Glutamatergic neuron (in vitro differentiated cells): ENCODE measurements at regions not wholly inside any gene's neighbourhood (a gene's known extent, or its start where the extent isn't known, plus 50 kb on each side); places are given as distances from the start of the nearest gene placed in this dataset.
A peak's percentile ranks its signal among the peaks of the same experiment; 100 is the strongest.

Experiments
- DNase-seq: peaks from one replicate; pipeline ENCODE4 v3.0.0; 2022
- H3K27ac Mint-ChIP-seq: one replicate; pipeline ENCODE4 v1.8.0; 2020; ENCODE audit warnings: mild to moderate bottlenecking, mixed read lengths, inconsistent platforms; ENCODE audit not compliant: unreplicated experiment
- H3K27me3 Mint-ChIP-seq: one replicate; pipeline ENCODE4 v1.8.0; 2020; ENCODE audit warnings: mild to moderate bottlenecking, moderate library complexity, mixed read lengths, inconsistent platforms; ENCODE audit not compliant: unreplicated experiment
- H3K36me3 Mint-ChIP-seq: one replicate; pipeline ENCODE4 v1.8.0; 2020; ENCODE audit warnings: mild to moderate bottlenecking, mixed read lengths, inconsistent platforms; ENCODE audit not compliant: unreplicated experiment
- H3K4me1 Mint-ChIP-seq: one replicate; pipeline ENCODE4 v1.8.0; 2020; ENCODE audit warnings: mild to moderate bottlenecking, low read depth, mixed read lengths, inconsistent platforms; ENCODE audit not compliant: unreplicated experiment
- H3K4me3 Mint-ChIP-seq: one replicate; pipeline ENCODE4 v1.8.0; 2020; ENCODE audit warnings: mild to moderate bottlenecking, mixed read lengths, inconsistent platforms; ENCODE audit not compliant: unreplicated experiment
- H3K9me3 Mint-ChIP-seq: one replicate; pipeline ENCODE4 v1.8.0; 2020; ENCODE audit warnings: mild to moderate bottlenecking, moderate library complexity, mixed read lengths, inconsistent platforms; ENCODE audit not compliant: unreplicated experiment
- CTCF ChIP-seq: fragments of 200-600 bp; sonication (generic); IDR thresholded peaks from one replicate; pipeline ENCODE4 v1.5.0; 2021; ENCODE audit not compliant: partially characterized antibody, unreplicated experiment

DNA sequence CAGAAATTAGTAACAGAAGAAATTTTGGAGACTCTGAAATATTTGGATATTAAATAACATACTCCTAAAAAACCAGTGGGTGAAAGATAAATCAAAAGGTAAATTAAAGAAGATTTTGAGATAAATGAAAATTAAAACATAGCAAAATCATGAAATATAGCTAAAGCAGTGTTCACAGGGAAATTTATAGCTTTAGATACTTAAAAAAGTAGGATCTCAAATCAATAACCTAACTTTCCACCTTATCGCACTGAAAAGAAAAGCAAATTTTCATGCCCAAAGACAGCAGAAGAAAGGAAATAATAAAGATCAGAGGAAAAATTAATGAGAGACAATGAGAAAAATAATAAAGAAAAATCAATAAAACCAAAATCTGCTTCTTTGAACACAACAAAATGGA, 135.1 kb upstream of the KLF7 start:
- Mint-ChIP-seq H3K36me3 (peaks cover 12% of the 10 kb centered on the region), H3K4me1 (peaks cover 18% of the 10 kb centered on the region), H3K4me3 (no peak overlapping the region), H3K27ac (no peak overlapping the region), H3K9me3 (peaks cover 16% of the 10 kb centered on the region), H3K27me3 (peaks cover 2% of the 10 kb centered on the region)
- no peak for DNase-seq
- no peak for TF ChIP-seq CTCF

GRCh38 chr2:207304761-207305160, 139.0 kb upstream of the KLF7 start:
- Mint-ChIP-seq H3K27me3 (peaks cover 9% of the 10 kb centered on the region), H3K4me3 (no peak overlapping the region), H3K4me1 (peaks cover 36% of the 10 kb centered on the region), H3K9me3 (peaks cover 19% of the 10 kb centered on the region), H3K36me3 (peaks cover 12% of the 10 kb centered on the region), H3K27ac (peak overlapping the region; percentile 83)
- TF ChIP-seq CTCF = no peak
- no peak for DNase-seq

GRCh38 chr2:207308519-207309224, 142.9 kb upstream of the KLF7 start:
- H3K36me3 Mint-ChIP-seq = no peaks in the 10 kb centered on the region
- no peak overlapping the region for H3K4me3 Mint-ChIP-seq
- TF ChIP-seq CTCF = no peak
- no peak for DNase-seq
- peaks cover 18% of the 10 kb centered on the region for H3K27me3 Mint-ChIP-seq
- H3K27ac Mint-ChIP-seq = peak overlapping the region; percentile 75
- H3K4me1 Mint-ChIP-seq = peaks cover 68% of the 10 kb centered on the region
- H3K9me3 Mint-ChIP-seq = peaks cover 33% of the 10 kb centered on the region

- Mint-ChIP-seq H3K36me3 (no peaks in the 10 kb centered on the region), H3K4me1 (peaks cover 65% of the 10 kb centered on the region), H3K9me3 (peaks cover 29% of the 10 kb centered on the region), H3K27me3 (peaks cover 15% of the 10 kb centered on the region), H3K4me3 (peak overlapping the region; percentile 84), H3K27ac (peak overlapping the region; percentile 99)
- no peak for TF ChIP-seq CTCF
- no peak for DNase-seq
These were observed 145.7 kb upstream of the KLF7 start for GRCh38 chr2:207311316-207312005.

DNA sequence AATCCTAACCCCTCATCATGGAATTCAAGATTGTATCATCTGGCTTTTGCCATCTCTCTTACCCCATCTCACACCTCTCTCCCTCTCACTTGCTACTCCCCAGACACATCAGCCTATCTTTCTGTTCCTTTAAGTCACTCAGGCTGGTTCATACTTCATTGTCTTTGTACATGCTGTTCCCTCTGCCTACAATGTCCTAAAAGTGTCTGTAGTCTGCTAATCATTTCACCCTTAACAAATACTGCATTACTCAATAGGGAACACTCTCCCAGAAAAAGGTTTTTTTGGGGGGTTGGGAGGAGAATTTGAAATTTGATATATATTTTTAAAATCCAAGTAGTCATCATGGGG, 146.2 kb upstream of the KLF7 start:
- DNase-seq = no peak

More for the DNA sequence above, 146.2 kb upstream of the KLF7 start:
- no peak for TF ChIP-seq CTCF
- Mint-ChIP-seq H3K4me1 (peaks cover 64% of the 10 kb centered on the region), H3K36me3 (no peaks in the 10 kb centered on the region), H3K27ac (peak overlapping the region; percentile 99), H3K9me3 (peaks cover 29% of the 10 kb centered on the region), H3K4me3 (peak overlapping the region; percentile 26), H3K27me3 (peaks cover 15% of the 10 kb centered on the region)
